HG02759 (cell line): ENCODE measurements at regions not wholly inside any gene's neighbourhood (a gene's known extent, or its start where the extent isn't known, plus 50 kb on each side); places are given as distances from the start of the nearest gene placed in this dataset.

Experiments used
- ATAC-seq: cut with Tn5 transposase; IDR thresholded peaks from one replicate; pipeline ENCODE4 v1.9.1; 2021; ENCODE audit warnings: mild to moderate bottlenecking, moderate library complexity; ENCODE audit not compliant: unreplicated experiment

DNA sequence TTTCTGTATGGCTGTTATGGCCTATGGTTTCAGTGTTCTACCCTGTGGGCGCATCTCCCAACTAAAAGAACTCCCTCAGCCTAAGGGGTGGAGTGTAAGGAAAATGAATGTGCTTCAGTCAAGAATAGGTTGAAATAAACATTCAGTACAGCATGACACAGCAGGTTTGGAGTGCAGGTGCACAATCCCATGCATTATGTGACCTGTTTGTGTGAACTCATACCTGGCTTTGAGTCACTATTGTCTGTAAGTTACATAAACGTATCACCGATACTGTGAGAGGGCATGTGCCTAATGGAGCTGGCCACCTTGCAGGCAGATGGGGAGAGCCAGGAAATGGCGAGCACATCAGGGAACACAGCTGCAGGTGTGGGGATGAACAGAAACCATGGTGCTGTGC is 216.0 kb downstream of the DSEL start:
- no peak for ATAC-seq

DNA sequence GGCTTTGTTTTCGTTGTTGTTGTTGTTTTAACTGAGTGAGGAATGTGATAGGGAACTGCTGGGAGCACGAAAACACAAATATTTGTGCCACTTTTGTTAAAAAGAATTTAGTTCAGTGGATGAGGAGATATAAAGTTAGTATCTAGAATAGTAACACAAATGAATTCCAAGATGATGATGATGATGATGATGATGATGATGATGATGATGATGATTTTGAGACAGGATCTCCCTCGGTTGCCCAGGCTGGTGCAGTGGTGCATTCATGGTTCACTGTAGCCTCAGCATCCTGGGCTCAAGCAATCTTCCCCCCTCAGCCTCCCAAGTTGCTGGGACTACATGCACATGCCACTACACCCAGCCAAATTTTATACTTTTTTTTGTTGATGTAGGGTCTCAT is 223.7 kb downstream of the DSEL start:
- no peak for ATAC-seq

DNA sequence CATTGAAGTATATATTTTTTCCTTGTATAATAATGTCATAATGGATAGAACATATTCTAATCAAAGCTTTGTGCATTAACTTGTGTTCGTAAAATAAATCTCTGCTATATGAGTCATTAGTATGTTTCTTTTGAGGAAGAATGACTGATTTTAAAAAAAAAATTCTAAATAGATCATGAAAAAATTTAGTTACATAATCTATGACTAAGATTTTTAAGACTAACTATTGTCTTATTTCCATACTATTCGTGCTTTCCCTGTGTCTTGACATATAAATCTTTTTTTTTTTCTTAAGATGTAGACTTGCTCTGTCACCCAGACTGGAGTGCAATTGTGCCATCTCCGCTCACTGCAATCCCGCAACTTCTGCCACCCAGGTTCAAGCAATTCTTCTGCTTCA is 226.1 kb downstream of the DSEL start:
- no peak for ATAC-seq

DNA sequence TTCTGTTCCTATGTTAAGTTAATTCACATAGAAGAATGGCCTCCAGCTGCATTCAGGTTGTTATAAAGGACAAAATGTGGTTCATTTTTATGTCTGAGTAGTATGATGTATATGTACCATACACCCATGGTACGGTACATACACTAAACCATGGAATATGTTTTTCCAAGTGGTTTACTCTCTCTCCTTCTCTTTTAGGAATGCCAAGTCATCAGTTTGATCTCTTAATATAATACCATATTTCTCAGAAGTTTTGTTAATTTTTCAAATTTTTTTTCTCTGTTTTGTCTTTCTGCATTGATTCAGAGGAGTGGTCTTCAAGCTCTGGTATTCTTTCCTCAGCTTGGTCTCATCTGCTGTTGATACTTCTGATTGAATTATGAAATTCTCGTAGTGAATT is 230.9 kb downstream of the DSEL start:
- ATAC-seq: no peak

DNA sequence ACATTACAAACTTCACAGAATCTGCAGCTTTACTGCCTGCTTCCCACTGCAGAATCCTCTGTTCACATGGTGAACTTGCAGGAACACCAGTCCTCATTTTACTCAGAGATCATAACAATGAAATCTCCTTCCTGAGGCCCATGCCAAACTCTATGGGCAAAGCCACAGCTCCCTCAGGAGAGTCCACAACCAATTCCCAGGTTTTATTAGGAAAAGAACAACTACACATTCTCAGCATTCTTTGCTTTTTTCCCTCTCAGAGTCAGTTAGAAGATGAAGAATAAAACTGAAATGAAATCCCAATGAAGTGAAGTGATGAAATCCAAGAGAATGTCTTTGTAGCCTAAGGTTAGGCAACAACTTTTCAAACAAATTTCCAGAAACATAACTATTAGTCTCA is 233.7 kb downstream of the DSEL start:
- ATAC-seq: no peak

DNA sequence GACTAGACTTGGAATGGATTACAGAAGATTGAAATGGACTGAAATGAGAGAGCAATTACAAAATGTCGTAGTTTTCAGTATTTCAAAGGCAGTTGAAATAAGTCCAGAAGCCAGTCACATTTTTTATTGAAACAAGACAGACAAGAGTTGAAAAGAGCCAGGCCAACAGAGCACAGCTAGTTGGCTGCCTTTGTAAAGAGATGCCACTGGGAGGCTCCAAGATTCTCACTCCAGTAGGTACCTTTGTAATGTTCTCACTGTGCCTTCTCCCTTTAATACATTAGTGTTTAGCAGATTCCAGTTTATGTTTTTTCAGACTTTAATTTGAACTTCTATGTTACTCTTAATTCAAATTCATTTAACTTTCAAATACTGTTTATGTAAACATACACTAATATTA is 234.8 kb downstream of the DSEL start:
- ATAC-seq: no peak

DNA sequence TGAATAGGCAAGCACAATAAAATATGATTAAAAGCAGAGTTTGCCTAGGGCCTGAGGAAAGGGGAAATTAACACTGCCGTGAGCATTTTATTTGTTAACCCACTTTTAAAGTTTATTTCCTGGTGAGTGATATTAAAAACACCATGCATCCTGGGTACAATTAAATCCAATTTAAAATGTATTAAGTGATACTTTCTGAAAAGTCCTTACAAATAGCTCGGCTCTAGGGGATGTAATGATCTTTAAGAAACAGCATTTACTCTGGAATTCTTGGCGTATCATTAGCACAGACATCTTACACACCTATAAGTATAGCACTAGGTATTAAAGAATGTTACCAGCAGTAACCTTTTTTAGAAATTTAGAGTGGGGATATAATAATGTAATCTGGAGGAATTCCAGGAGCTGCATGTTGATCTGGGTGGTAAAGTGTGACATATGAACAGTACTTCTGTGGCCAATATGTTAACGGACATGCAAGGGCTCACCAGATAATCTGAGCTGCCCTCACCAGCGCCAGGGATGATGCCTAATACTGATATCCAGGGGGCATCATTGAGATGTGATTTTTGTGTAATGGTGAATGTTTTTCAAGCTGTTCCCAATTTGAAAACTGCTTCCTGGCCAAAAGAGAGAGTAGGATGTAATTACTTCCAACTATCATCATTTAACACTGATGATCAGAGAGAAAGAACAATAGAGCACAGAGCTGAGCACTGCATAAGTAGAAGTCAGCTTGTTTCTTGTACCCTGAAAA is 235.9 kb downstream of the DSEL start:
- ATAC-seq: no peak

DNA sequence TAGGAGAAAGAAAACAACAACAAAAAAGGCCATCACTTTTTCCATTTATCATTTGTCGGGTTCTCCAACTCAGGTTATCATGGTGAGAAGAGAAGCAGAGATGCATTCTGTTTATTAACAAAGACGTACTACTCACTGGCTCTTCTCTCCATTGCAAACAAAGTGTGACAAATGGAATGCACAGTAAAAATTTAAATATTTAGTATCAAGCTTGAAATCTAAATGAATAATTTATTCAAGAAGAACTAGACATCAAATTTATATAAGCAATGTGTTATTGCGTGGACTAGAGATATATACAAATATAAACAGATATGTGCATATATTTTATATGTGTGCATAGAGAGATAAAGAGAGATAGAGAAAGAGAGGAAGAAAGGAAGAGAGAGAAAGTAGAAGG is 236.5 kb downstream of the DSEL start:
- no peak for ATAC-seq

DNA sequence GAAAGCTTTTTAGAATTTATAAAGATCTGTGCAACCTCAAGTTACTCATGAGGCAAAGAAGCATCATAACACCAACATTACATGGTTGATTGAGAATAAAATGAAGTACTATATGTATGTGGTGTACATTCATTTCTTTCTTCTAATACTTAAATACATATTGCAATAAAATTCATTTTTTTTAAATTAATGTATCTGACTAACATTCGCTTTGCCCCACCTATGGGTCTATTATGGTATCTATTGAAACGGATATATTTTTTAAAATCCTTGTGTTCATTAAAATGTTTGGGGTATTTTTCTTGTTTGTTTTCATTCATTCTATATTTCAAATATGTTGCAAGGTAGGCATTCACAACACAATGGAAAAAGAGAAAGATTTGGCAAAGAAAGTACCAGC is 237.5 kb downstream of the DSEL start:
- ATAC-seq: no peak

DNA sequence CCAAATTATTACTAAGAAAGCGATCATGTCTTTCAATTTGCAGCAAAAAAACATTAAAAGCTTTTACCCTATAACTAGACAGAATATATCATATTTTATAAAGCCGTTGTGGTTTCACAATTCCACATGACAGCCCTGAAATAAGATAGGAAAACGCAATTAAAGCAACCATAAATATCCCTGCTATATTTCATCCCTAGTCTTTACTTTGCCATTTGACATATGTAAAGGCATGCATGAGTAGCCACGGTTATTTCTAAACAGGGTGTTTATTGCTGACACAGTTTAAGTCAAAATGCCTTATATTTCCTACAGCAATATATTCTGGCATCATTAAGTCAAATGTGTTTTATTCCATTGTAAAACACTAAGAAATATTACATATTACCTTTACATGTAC is 239.9 kb downstream of the DSEL start:
- no peak for ATAC-seq

DNA sequence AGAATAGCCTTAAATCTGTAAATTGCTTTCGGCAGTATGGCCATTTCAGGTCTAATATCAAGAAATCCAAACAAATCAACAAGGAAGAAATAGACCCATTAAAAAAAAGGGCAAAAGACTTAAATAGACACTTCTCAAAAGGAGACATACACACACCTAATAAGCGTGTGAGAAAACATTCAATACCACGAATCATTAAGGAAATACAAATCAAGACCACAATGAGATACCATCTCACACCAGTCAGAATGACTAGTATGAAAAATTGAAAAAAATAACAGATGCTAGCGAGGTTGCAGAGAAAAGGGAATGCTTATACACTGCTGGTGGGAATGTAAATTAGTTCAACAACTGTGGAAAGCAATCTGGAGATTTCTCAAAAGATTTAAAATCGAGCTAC is 243.2 kb downstream of the DSEL start:
- ATAC-seq: no peak

DNA sequence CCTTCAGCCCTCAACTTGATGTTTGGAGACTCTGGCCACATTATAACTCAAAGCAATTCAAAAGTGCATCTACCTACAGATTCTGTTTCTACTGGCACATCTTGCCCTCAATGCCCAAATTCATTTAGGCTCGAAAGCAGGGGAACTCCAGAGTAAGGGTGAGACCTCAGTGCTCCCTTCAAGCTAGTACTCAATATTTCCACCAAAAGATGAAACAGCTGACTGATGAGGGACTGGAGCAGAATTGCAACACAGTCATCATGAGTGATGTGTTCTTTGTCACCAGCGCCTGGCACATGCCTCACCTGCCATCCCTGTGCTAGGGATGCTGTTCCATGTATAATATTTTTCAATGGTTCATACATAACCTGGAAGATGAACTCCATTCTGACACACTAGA is 247.3 kb downstream of the DSEL start:
- no peak for ATAC-seq

DNA sequence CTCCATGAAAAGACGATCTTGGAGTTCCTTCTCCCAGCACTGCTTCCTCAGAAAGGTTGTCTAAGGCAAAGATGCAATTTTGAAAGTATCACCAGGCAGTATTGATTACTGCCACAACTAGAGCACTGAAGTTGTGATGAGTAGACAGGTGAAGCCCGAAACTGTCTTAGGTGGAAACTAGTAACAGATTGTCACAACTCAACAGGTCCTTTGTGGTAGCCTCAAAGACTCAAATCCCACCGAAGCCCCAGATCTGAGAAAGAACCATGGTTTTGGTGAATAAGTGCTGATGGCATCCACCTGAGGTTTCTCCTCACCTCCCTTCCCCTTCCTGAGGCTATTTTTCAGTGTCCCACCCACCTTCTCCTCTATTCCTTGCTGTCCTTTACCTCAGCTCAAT is 248.0 kb downstream of the DSEL start:
- no peak for ATAC-seq

DNA sequence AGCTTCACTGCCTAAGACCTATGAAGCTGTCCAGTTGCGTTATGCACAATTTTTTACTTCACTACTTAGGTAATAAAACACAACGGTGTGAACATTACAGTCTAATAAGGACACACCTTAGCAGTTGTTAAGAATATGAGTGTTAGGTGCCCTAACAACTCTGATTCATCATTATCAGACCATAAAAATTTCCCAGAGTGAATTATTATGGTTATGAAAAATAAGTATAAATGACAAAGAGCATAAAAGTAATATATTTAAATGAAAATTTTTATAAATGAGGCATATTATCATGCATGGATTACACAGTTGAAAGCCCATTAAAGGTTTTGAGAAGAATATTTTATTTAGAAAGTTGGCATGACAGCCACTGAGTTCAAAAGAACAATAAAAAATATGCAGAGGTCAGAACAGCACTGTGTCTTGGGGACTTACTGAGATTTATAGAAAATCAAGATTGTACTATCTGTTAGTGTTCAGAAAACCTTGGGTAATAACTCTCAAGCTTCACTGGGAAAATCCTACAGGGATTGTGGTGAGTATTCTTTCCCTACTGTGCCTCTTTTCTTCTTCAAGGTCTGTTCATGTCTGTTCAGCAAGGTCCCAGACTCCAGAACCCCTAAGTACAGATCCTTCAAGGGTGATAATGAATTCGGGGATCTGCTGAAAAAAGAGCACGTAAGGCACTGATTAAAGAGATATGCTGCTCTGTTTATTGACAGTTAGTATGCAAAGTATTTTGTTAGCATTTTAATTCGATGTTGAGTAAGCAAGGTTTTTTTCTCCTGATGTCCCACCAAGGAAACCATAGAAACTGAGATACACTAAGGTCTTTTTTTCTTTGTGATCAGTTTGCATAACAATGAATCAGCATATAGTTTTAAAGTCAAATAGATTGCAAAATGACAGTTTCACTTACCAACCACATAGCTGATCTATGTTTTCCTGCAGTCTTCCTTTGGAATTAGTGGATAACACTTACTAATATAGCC is 250.0 kb downstream of the DSEL start:
- ATAC-seq: no peak

DNA sequence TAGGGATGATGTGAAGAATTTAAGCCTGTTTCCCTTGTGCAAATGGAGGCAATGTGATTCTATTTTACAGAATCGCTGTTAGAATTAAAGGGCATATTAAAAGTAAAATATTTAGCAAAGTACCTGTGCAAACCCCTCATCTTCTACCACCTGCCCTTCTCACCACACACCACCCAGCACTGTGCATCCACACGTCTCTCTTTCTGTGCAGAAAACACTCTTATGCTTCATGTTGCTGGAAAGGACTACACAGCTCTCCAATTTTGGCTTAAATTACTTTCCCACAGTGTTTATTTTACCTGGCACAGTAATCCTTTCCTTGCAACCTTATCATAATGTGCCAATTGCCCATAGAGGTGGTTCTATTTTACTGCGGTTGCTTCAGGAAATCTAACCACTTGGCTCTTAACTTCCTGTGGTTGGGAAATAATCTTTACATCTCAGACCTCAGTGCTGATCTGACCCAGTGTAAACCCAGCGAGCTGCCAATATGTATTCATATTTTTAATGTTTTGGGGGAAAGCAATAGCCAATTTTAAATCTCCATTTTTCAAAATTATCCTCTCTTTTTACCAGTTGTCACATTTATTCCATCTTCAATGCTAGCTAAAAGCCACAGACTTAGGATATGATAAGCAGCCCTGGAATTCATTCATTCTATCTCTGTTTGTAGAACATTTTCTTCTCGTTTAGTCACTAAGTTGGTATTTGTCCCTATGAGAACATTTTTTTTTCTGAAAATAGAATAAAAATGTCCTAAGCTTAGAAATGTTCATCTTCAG is 250.9 kb downstream of the DSEL start:
- ATAC-seq: no peak

DNA sequence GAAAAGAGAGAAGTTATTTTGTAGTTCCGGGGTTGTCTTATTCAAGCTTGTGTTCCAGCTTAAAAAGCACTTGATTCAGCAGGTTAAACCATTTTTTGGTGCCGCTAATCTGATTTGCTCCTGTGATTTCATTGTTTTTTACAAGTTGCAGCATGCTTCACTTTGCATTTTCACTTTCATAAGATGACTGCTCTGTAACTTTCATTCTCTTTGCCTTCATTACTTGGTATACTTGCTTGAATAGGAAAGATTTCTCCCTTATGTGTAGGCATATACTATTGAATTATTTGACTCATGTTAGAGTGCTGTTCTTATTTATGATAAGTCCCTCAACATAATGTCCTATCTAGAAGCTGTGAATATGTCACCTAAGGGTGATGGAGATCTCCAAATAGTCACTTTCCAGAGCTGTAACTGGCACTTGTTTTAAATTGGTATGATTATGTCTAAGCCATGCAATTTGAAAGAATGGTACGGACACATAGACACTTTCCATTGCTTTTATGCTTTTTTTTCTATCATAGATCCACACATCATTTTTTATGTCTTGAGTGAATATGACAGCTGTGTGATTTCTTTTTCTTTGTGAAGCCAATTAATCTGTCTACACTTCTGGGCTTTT is 254.5 kb downstream of the DSEL start:
- ATAC-seq: no peak

DNA sequence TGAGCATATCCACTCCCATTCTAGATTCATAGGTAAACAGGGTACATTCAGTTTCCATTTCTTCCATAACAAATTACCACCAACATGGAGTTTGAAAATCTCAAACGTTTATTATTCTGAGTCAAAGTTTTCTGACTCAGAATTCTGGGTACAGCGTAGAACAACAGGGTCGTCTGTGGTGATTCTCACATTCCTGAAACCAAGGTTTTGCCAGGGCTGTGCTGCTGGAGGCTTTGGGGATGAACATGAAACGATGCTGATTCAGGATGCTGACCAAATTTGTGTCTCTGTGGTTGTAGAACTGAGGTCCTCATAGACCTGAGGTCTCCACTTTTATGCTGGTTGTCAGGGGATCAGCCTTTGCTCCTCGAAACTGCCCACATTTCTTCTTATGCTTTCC is 255.7 kb downstream of the DSEL start:
- no peak for ATAC-seq

DNA sequence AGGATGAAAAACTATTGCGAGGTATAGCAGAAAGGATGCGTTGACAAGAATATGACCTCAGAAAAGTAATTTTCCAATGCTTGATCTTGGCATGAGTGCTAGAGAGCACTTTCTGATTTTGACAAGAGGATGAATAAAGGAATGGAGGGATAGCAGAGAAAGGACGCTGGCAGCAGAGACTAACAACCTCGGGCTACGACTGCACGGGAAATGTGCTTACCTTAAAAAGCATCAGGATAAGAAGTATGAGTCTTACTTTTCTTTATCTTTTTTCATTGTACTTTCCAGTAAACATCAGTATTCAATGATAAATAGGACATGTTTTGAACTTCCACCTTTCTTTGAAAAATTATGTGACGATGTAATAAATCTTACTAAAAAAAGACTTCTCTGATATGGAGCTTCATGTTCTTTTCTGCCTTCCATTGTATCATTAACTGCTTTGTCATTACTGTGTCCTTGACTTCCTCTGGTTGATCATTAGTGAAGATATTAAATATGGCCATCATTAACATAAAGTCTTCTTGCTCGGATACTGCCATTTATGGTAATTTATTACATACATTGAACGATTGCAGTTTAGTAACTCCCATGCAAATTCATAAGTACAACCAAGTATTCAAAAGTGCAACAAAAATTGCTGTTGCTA is 265.6 kb downstream of the DSEL start:
- ATAC-seq: no peak

DNA sequence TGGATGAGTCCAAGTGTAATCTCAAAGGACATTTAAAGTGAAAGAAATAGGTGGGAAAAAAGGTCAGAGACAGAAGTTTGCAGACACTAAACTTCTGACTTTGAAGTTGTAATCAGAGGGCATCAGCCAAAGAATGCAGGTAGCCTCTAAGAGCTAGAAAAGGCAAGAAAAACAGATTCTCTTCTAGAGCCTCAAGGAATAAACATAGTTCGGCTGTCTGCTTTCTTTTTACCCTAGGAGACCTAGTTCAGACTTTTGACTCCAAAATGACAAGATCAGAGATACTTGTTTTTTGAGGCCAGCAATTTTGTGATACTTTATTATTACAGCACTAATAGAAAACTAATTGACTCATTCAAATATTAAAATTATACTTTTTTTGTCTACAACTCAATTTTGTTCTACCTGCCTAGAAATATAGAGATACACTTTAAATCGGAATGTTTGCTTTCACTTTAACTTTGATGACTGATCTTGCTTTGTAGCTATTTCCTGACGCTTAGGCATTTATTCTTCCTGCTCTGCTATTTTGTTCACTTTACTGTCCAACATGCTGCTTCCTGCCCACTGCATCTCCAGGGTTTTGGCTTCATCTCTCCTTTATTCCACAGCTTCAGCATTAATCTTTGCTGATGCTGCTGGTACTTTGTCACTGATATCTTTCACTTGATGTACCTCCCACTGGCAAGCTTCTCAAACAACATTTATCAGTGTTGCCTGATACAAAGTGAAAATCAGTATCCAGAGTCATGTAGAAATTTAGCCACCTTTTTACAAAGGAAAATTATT is 272.5 kb downstream of the DSEL start:
- peak; percentile 69 for ATAC-seq

DNA sequence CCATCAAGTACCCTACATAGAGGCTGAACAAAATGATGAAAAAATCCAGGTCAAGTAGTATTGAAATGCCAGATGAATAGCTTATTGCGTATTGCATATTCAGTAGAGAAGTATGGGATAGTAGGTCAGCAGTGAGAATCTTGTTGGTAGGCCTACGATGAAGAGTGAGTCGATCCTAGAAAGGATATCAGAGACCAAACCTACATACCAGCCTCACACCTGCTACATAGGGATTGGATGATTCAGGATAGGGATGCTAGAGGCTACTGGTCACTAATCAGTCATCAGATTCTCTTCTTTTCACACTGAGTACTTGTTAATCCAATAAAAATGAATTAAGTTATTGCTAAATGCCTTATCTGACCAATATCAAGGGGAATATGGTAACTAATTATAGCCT is 274.5 kb downstream of the DSEL start:
- no peak for ATAC-seq
